Right ventricle myocardium inferior (tissue), 1 donor: ENCODE measurements at regions not wholly inside any gene's neighbourhood (a gene's known extent, or its start where the extent isn't known, plus 50 kb on each side); places are given as distances from the start of the nearest gene placed in this dataset.
"Not testable (repeated sequence)": the region's sequence is repeated elsewhere in the genome, so short reads cannot be mapped to it uniquely, and the experiment has no call there.

ENCODE experiments used
- ATAC-seq: fragments of 200-7000 bp; cut with Tn5 transposase; one replicate; pipeline ENCODE4 v1.9.1; 2020; ENCODE audit warnings: mild to moderate bottlenecking, moderate library complexity
- DNase-seq: peaks from one replicate; pipeline ENCODE4 v3.0.0; 2021; ENCODE audit errors: missing footprints
- intact Hi-C: fragments of 100-400 bp; cut with DNase I; formaldehyde crosslinking; loops from one replicate; pipeline ENCODE4 v1.11.0; 2022
- donor health status: DM: no; HTN: yes; CAD: no; lungs with severe emphysema.

GRCh38 chr6:3672339-3672738 is 79.2 kb downstream of the PXDC1 start:
- ATAC-seq, intact Hi-C loops, DNase-seq: not testable (repeated sequence)

- no peak for ATAC-seq
- intact Hi-C loops = no loop called here
- DNase-seq = no peak
These were observed 80.1 kb downstream of the PXDC1 start for GRCh38 chr6:3671382-3671781.

- no peak for ATAC-seq
- intact Hi-C loops = no loop called here
- DNase-seq = no peak
These were observed 81.2 kb downstream of the PXDC1 start for GRCh38 chr6:3670356-3670755.

GRCh38 chr6:3669916-3670315 is 81.6 kb downstream of the PXDC1 start:
- intact Hi-C loops = no loop called here
- DNase-seq = no peak
- ATAC-seq = no peak

DNA sequence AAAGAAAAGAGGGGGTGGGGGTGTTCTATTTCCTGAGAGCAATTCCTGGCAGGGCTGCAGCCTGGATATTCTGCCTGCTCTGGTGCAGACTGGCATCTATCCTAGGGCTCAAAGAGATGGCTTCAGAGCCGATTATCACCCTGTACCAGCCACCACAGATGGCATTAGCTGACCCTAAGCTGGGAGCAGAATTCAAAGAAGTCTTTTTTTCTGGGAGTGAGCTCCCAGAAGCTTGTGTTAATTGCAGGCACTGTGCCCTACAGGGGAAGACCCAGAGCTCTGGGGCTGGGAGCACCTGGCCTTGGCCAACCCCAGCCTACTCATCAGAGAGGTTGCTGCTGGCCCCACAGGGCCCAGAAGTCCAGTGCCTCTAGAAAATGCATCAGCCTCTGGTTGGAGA is 85.9 kb downstream of the PXDC1 start:
- intact Hi-C loops = no loop called here
- ATAC-seq (no peak), DNase-seq (no peak)

- ATAC-seq = no peak
These were observed 86.9 kb downstream of the PXDC1 start for GRCh38 chr6:3664625-3665041.

DNA sequence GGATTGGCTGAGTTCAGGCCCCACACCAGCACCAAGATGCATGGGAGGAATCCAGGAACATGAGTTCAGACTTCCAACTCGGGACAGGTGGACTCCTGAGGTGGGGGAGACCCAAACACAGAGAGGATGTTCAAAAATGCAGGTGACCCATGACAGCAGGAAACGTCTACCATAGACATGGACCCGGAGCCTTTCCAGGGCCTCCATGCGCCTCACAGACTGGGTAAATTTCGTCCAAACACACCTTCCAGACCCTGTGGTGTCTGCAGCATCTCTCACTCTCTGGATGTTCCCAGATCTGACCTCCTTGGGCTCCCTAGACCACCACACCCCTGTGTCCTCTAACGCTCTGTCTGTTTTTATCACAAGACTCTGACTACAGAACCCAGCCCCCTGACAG is 87.7 kb downstream of the PXDC1 start:
- ATAC-seq = no peak
- intact Hi-C loops = no loop called here
- no peak for DNase-seq

More at GRCh38 chr6:3664625-3665041, 86.9 kb downstream of the PXDC1 start:
- DNase-seq = no peak
- intact Hi-C loops = no loop called here

DNA sequence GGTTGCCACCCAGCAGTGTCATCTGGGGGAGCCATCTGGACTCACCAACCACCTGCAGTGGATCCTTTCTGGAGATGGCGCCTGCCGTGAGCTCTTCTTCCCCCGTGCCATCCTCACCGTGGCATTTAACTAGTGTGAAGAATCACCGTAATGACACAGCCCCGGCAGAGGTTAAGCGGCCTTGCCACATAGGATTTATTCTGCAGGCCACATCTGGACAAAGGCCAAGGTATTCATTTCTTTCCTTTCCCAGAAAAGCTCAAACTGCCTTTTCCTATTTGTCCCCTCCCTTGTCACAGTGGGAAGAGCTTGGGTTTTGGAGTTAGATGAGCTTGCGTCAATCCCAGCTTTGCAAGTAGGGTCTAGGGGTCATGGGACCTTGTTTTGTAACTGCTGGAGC is 88.4 kb downstream of the PXDC1 start:
- no peak for ATAC-seq
- intact Hi-C loops = no loop called here
- no peak for DNase-seq

- ATAC-seq = no peak
- DNase-seq = no peak
- intact Hi-C loops = no loop called here
These were observed 90.1 kb downstream of the PXDC1 start for GRCh38 chr6:3661390-3661789.

- no peak for DNase-seq
- intact Hi-C loops = no loop called here
- ATAC-seq = no peak
These were observed 91.0 kb downstream of the PXDC1 start for GRCh38 chr6:3660473-3660872.

GRCh38 chr6:3659748-3660147 is 91.8 kb downstream of the PXDC1 start:
- ATAC-seq (no peak), DNase-seq (no peak)
- intact Hi-C loops = no loop called here

GRCh38 chr6:3656076-3656475 is 95.4 kb downstream of the PXDC1 start:
- DNase-seq (no peak), ATAC-seq (no peak)
- intact Hi-C loops = no loop called here

DNA sequence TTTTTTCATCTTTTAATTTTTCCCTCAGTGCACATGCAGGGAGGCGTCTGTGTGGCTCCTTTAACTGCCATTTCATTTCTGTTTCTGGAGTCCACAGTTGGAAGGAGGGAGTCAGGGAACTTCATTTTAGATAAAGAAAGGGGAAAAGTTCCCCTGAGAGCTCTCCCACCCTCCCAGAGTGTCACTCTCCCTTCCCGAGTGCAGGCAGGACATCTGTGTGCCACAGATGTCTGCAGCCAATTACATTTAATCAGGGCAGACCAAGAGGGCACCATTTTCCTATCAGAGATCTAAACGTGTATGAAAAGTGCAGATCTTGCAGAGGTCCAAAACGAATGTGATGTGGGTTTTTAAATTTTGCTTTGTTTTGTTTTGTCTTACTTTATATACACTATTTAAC is 96.6 kb downstream of the PXDC1 start:
- no peak for DNase-seq
- intact Hi-C loops = no loop called here
- ATAC-seq = no peak

DNA sequence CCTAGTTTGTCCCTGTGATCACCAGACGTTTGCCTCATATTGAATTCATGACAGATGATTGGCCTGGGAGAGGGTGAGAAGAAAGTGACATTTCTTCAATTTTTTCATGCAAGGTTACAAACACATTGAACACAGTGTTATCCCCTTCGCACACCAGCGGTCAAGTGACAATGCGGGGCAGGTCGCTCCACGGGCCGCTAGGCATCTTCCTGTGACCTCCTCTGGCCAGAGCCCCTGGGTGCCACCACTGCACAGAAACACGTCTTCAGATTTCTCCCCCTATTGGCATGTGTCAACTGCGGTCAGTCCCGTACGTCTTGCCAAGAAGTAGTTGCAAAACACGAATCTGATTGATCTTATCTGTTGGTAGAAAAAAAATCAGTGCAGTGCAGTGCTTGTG is 97.1 kb downstream of the PXDC1 start:
- no peak for ATAC-seq

DNA sequence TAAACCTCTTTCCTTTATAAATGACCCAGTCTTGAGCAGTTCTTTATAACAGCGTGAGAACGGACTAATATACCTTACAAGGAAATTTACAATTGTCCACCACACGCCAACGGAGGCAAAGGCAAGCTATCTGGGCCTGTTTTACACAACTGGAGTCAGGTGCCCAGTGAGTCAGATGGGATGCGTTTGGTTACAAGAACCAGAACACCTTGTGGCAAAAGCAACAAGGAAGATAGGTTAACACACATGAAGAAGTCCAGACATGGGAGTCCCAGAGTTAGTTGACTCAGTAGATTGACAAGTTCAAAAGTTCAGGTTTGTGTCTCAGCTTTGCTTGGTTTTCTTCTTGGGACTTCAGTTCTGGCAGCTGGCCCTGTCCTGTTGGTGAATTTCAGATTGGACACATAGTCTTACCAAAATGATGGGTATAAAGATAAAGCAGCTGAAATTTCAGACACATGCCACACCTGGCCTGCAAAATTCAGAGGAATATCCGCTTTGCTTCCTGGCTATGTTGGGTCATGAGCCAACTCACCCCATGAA is 97.9 kb downstream of the PXDC1 start:
- intact Hi-C loops = no loop called here
- no peak for ATAC-seq
- no peak for DNase-seq

More for the DNA sequence above, 97.1 kb downstream of the PXDC1 start:
- DNase-seq = no peak
- intact Hi-C loops = no loop called here

GRCh38 chr6:3651698-3652229 is 99.7 kb downstream of the PXDC1 start:
- no peak for ATAC-seq

DNA sequence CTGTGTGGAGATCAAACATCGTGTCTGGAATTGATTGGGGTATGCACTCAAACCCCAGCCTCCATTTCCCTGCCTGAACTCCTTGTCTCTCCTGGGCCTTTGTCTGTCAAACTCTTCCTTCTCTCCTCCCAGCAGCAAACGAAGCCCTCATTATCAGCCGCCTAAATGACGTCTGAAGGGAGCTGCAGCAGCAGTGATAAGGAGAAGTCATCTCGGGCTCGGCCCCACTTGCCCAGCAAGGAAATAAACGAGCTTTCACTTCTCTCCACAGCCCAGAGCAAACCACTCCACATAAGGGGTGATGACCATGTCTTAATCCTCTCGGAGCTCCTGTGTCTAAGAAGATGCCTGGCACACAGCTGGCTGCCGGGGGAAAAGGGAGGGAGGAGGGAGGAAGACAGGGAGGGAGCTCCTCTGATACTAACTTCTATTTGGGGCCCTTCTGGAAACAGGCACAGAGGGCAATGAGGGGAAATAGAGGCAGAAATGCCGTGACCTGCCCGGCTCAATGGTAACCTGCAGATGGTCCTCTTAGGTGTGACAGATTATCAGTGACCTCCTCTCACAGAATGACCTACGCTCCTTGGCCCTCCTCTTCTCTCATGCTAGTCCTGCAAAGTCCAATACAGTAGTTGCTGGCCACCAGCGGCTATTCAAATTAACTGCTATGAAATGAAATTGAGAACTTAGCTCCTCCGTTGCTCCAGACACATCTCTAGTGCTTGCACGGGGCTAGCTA is 100.4 kb downstream of the PXDC1 start:
- ATAC-seq = no peak
- intact Hi-C loops = no loop called here
- DNase-seq = no peak

More at GRCh38 chr6:3651698-3652229, 99.7 kb downstream of the PXDC1 start:
- intact Hi-C loops = no loop called here
- DNase-seq = no peak

DNA sequence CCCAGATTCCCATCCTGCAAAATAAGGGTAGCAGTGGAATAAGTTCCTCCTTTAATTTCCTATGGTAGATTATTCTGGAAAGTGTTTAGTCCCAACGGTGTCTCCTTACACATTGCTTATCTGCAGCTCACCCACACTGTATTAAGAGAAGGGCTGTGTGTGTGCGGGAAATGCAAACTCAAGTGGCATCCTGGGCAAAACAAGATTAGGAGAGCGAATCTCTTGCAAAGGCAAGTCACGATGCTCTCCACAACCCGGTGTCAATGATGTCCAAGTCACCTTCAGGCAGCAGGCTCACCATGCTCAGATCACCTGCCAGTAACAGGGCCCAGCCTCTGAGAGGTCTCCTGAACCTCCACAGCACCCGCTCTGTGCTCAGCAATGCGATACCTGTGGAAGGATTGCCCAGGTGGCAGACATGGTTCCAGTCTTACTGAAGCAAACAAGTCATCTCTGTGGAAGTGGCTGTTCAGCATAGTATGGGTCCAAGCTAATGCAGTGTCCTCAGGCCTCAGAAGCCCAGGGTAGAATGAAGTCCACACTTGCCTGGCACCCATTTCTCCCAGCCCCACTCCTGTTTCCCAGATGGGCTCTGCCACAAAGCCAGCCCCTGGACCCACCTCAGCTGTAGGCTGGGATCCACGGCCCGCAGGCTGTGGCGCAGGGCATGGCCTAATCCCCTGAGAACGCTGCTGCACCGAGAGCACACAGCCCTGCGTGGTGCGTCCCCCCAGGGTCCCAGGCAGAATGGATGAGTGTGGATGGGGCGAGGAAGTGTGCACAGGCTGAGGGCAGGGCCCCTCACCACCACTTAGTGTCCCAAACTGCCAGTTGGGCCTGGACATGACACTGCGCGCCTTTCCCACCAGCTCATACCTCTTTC is 101.2 kb downstream of the PXDC1 start:
- ATAC-seq (no peak), DNase-seq (no peak)
- intact Hi-C loops = no loop called here

- intact Hi-C loops = no loop called here
- ATAC-seq = no peak
- DNase-seq = no peak
These were observed 102.8 kb downstream of the PXDC1 start for GRCh38 chr6:3648724-3649123.
